NCI-H1105 treated with DMSO at 0.1 percent for 48 hours (cell line): ENCODE measurements at regions not wholly inside any gene's neighbourhood (a gene's known extent, or its start where the extent isn't known, plus 50 kb on each side); places are given as distances from the start of the nearest gene placed in this dataset.
"Not testable (repeated sequence)": the region's sequence is repeated elsewhere in the genome, so short reads cannot be mapped to it uniquely, and the experiment has no call there.

Experiments
- DNase-seq: peaks from one replicate; lab custom pipeline; 2025; lab: John Stamatoyannopoulos, UW

GRCh38 chr4:180240670-180241069 is 2002.5 kb upstream of the TENM3 start:
- DNase-seq, result no peak

- DNase-seq, result no peak
Measured at GRCh38 chr4:180253419-180253818, 1989.8 kb upstream of the TENM3 start.

GRCh38 chr4:180261346-180261745 is 1981.9 kb upstream of the TENM3 start:
- DNase-seq, result no peak

- DNase-seq, result no peak
Measured at GRCh38 chr4:180280076-180280475, 1963.1 kb upstream of the TENM3 start.

GRCh38 chr4:180280726-180281297 is 1962.4 kb upstream of the TENM3 start:
- no peak for DNase-seq

GRCh38 chr4:180281724-180282123 is 1961.5 kb upstream of the TENM3 start:
- no peak for DNase-seq

GRCh38 chr4:180284267-180284666 is 1958.9 kb upstream of the TENM3 start:
- DNase-seq, result no peak

- DNase-seq, result no peak
Measured at GRCh38 chr4:180285796-180286195, 1957.4 kb upstream of the TENM3 start.

- no peak for DNase-seq
Measured at GRCh38 chr4:180292339-180292738, 1950.9 kb upstream of the TENM3 start.

- DNase-seq, result no peak
Measured at GRCh38 chr4:180296036-180296599, 1947.1 kb upstream of the TENM3 start.

GRCh38 chr4:180304321-180304720 is 1938.9 kb upstream of the TENM3 start:
- DNase-seq, result no peak

GRCh38 chr4:180310616-180311015 is 1932.6 kb upstream of the TENM3 start:
- no peak for DNase-seq

- no peak for DNase-seq
Measured at GRCh38 chr4:180314972-180315371, 1928.2 kb upstream of the TENM3 start.

GRCh38 chr4:180330521-180330920 is 1912.7 kb upstream of the TENM3 start:
- DNase-seq, result no peak

GRCh38 chr4:180333162-180333561 is 1910.0 kb upstream of the TENM3 start:
- no peak for DNase-seq

- DNase-seq, result no peak
Measured at GRCh38 chr4:180335566-180335965, 1907.6 kb upstream of the TENM3 start.

GRCh38 chr4:180336494-180337090 is 1906.6 kb upstream of the TENM3 start:
- no peak for DNase-seq

GRCh38 chr4:180341926-180342325 is 1901.3 kb upstream of the TENM3 start:
- no peak for DNase-seq

GRCh38 chr4:180350901-180351300 is 1892.3 kb upstream of the TENM3 start:
- DNase-seq, result no peak

GRCh38 chr4:180356766-180357165 is 1886.4 kb upstream of the TENM3 start:
- no peak for DNase-seq

GRCh38 chr4:180360113-180360512 is 1883.1 kb upstream of the TENM3 start:
- not testable (repeated sequence) for DNase-seq

- no peak for DNase-seq
Measured at GRCh38 chr4:180363815-180364214, 1879.4 kb upstream of the TENM3 start.

GRCh38 chr4:180372691-180373090 is 1870.5 kb upstream of the TENM3 start:
- no peak for DNase-seq

GRCh38 chr4:180377741-180378140 is 1865.5 kb upstream of the TENM3 start:
- peak; percentile 47 for DNase-seq
